ENCODE measurements at regions not wholly inside any gene's neighbourhood (a gene's known extent, or its start where the extent isn't known, plus 50 kb on each side); places are given as distances from the start of the nearest gene placed in this dataset.

DNA sequence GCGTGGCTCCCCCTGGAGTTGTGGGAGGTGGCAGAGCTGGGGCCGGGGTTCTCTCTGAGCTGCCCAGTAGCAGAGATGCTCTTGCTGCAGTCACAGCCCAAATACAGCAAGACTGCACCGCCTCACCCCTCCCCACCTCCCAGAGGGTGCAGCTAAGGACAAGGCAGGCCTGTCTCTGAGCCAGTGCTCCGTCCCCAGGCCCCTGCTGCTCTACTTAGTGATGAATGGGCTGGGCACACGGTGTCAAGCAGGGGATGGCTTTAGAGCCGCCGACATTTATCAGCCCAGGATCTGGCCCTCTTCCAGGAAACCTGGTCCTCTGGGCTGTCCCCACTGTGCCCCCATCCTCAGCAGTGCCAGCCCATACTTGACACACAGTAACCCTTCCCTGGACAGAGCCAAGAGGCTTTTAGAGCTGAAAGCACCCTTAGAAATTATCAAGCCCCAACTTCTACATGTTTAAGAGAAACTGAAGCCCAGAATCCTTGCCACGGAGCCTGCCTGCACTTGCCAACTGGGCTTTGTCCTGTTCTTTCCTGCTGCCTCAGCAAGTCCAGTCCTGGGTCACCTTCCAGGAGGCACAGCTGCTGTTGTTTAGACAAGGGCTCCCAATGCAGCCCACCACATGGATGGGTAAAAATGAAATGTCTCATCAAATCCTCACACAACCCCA, 137.1 kb upstream of the UNC5B start:
- no peak overlapping the region for H3K27ac ChIP-seq
- TF ChIP-seq CTCF (IDR thresholded peaks at IDR 0.05) (no peak), ZFX (IDR thresholded peaks at IDR 0.05; ENCODE audit: borderline replicate concordance) (no peak)

GRCh38 chr10:71075759-71076472, 136.5 kb upstream of the UNC5B start:
- H3K27ac ChIP-seq, result no peak overlapping the region
- TF ChIP-seq CTCF (IDR thresholded peaks at IDR 0.05), result no peak
- TF ChIP-seq ZFX (IDR thresholded peaks at IDR 0.05; ENCODE audit: borderline replicate concordance), result no peak

DNA sequence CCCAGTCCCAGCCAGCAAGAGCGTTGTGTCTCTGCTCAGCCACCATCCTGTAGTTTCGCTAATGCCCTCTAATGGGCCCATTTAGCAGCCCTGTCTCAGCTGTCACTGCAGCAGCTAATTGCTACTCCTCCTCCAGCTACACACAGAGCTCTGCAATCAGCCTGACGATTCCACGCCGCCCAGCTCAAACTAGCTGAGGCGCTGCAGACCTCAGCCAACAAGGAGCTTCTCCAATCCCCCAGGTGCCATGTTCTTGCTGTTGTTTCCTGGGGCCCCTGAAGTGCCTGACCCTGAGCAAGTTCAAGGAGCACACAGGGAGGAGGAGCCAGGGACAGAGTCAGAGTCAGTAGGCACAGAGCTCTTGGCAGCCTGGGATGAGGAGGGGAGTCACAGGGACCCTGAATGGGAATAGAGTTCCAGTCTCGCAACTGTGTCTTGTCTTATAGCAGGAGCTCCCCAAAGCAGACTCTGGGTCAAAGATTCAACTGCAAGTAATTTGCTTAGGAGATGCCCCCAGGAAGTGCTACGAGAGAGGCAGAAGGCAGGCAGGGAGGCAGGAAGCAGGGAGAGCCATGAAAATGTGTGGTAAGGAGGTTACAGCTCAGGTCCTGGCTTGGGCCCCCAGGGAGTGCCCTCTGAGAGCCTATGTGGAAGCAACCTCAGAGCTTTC, 135.8 kb upstream of the UNC5B start:
- TF ChIP-seq CTCF (IDR thresholded peaks at IDR 0.05), result no peak
- no peak for TF ChIP-seq ZFX (IDR thresholded peaks at IDR 0.05; ENCODE audit: borderline replicate concordance)
- H3K27ac ChIP-seq, result no peak overlapping the region

GRCh38 chr10:71077143-71077581, 135.2 kb upstream of the UNC5B start:
- TF ChIP-seq ZFX (IDR thresholded peaks at IDR 0.05; ENCODE audit: borderline replicate concordance), result no peak
- TF ChIP-seq CTCF (IDR thresholded peaks at IDR 0.05), result no peak
- H3K27ac ChIP-seq, result no peak overlapping the region

DNA sequence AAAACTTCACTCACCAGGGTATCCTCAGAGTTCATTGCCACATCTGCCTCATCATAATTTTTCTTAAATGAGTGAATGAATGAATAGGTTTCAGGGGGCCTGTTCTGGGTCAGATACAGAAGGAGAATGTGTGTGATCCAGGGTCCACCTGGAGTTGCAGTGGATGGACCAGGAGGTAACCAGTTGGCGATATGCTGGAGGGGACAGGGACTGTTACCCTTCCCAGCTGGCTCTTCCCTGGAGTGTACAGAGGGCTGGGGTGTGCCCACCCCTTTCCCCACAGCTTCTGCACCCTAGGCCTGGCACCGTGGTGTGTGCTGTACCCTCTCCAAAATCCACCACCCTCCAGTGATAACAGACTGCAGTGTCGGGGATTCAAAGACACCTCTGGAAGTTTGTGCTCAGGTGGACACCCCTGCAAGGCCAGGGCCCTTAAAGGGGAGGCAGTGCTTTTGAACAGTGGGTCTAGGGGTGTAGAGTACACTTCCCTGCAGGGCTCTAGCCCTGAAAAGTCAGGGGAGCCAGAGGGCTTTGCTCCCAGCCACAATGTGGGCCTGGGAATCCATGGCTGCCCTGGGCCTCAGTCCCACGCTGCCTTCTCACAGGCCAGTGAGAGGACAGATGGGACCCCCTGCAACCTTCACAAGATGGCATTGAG, 134.4 kb upstream of the UNC5B start:
- H3K27ac ChIP-seq, result no peak overlapping the region
- TF ChIP-seq CTCF (IDR thresholded peaks at IDR 0.05), result no peak
- no peak for TF ChIP-seq ZFX (IDR thresholded peaks at IDR 0.05; ENCODE audit: borderline replicate concordance)

GRCh38 chr10:71078454-71079145, 133.8 kb upstream of the UNC5B start:
- TF ChIP-seq ZFX (IDR thresholded peaks at IDR 0.05; ENCODE audit: borderline replicate concordance) (no peak), CTCF (IDR thresholded peaks at IDR 0.05) (no peak)
- no peak overlapping the region for H3K27ac ChIP-seq
